T-helper 9 cell (primary cell): ENCODE measurements at regions not wholly inside any gene's neighbourhood (a gene's known extent, or its start where the extent isn't known, plus 50 kb on each side); places are given as distances from the start of the nearest gene placed in this dataset.
"Not testable (repeated sequence)": the region's sequence is repeated elsewhere in the genome, so short reads cannot be mapped to it uniquely, and the experiment has no call there.

Experiments
- DNase-seq: peaks from one replicate; pipeline ENCODE4 v3.0.0-alpha.2; 2020

DNA sequence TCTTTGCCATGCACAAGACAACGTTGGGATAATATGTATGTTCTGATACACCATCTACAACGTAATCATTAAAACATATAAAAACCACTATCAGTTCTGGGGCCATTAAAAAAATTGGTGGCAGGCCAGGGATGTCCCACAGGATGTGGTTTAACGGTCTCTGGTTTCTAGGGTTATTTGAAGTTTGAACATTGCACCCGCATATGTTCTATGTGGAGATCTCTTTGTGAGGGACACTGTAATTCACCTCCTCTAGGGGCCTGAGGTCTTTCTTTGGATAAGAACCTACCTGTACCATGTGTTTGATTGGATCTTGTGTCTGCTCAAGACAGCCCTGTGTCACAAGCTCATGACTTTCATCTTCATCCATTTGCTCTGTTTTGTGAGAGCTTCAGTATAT, 73.2 kb downstream of the GGTLC2 start:
- no peak for DNase-seq

GRCh38 chr22:22720201-22720723, 75.8 kb downstream of the GGTLC2 start:
- no peak for DNase-seq

DNA sequence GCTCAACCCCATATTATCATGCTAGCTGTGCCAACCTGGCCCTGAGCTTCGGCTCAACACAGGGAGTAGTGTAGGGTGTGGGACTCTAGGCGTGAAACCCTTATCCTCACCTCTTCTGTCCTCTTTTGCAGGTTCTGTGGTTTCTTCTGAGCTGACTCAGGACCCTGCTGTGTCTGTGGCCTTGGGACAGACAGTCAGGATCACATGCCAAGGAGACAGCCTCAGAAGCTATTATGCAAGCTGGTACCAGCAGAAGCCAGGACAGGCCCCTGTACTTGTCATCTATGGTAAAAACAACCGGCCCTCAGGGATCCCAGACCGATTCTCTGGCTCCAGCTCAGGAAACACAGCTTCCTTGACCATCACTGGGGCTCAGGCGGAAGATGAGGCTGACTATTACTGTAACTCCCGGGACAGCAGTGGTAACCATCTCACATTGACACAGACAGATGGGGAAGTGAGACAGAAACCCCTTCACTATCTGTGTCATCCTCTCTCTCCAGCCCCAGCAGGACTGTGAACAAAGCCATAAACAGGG, 76.4 kb downstream of the GGTLC2 start:
- no peak for DNase-seq

- DNase-seq = no peak
Observed at GRCh38 chr22:22721681-22722354, 77.4 kb downstream of the GGTLC2 start.

DNA sequence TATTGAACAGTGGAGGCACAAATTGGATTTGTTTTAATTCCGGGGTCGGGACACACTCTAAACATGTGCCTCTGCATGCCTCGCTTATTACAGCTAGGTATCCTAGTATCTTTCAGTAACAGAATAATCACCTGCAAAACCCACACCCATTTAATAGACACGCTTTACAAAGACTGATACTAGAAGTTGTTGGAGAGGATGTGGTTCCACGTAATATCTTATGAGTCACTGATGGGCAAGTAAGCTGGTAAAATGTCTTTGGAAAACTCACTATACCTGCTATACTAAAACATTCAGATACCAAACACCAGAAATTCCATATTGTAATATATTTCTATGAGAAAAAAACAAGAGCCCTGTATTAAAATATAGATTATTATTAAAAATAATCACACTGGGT, 84.0 kb downstream of the GGTLC2 start:
- DNase-seq = no peak

DNA sequence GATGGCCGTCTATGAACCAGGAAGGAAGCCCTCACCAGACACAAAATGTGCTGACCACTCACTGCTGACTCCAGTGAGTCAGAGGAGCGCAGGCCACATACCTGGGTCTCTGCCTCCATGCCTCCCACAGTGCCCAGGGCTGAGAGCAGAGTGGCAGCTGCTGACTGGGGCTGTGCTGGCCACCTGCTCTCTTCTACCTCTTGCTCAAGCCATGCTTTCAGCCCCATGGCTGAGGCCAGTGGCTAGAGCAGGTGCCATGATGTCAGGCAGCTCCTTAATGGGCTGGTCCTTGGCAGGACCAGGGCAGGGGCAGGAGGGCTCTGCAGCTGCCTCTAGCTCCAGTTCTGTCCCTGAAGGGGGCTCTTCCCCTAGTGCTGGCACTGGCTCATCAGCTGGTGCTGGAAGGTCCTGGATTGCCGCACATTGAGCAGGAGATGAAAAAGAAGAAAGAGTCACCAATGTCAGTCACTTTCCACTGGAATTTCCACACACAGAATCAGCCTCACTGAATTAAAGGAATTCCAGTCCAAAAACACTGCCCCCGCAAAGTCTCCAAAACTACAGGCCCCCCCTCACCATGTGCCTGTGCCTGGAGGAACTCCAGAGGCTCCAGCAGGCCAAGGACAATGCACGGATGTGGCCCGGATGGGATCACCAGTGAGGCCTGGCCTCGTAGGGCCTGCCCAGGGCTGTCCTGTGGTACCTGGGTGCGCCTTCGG, 86.4 kb downstream of the GGTLC2 start:
- no peak for DNase-seq

DNA sequence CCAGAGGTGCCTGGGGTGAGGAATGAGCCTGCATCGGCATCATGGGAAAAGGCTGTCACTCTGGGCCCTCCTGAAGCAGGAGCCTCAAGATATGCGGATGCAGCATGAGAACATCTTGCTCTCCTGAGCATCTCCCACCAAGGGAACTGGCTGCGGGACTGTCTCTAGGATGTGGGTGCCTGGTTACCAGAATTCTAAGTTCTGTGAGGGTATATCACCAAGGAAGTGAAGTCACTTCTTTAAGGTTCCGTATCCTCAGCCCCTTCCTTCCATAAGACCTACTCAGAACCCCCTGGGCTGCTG, 86.9 kb downstream of the GGTLC2 start:
- DNase-seq = no peak

DNA sequence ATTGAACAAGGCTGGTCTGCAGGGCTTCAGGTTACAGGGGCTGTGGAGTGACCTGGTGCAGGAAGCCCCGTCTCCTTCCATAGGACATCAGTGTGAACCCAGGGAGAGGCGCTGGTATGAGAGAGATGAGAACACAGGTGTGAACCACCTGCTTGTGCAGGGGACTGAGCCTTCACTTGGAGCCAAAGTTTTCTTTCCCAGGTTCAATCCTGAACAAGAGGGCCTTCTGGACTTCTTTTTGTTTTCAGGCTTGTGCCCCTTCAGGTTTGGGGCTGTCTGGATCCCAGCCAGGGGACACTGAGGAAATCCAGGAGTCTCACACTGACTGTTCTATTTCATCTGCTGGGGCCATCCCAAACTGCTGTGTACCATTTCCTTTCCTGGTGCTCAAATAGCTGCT, 88.6 kb downstream of the GGTLC2 start:
- DNase-seq = not testable (repeated sequence)

DNA sequence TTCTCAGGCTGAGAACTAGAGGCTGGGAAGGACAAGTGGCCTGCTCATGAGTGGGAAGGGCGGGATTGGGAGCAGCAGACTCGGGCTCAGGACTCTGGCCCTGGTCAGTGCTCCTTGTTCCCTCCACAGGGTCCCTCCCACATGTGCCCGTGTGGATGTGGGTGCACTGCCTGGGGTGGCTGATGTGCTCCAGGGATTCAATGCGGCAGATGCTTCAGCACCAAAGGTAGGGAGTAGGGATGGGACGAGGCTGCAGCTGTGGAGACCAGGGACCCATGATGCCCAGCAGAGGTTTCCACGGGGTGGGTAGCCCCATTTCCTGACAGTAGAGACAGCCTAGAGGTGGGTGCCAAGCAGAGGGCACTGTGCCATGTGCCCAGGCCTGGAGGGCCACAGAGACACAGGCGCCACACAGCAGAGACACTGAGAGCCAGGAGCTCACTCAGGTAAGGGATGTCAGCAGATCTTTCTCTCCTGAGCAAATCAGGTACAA, 89.5 kb downstream of the GGTLC2 start:
- DNase-seq = no peak

DNA sequence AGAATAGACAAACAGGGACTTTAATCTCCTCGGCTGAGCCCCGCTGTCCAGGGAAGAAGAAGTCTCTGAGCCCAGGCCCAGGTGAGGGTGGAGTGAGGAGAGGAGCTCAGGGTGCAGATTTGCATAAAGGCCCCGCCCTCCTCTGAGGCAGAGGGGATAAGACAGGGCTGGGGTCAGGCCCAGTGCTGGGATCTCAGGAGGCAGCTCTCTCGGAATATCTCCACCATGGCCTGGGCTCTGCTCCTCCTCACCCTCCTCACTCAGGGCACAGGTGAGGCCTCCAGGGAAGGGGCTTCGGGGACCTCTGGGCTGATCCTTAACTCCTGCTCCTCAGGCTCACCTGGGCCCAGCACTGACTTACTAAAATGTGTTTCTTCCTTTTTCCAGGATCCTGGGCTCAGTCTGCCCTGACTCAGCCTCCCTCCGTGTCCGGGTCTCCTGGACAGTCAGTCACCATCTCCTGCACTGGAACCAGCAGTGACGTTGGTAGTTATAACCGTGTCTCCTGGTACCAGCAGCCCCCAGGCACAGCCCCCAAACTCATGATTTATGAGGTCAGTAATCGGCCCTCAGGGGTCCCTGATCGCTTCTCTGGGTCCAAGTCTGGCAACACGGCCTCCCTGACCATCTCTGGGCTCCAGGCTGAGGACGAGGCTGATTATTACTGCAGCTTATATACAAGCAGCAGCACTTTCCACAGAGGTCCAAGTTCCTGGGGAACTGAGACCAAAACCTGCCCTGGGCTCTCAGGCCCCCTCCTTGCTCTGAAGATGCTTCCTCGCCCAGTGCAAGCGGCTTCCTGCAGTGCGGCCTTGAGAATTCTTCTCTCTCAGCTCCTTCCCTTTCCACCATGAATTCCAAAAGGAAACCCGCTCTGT, 90.2 kb downstream of the GGTLC2 start:
- not testable (repeated sequence) for DNase-seq

DNA sequence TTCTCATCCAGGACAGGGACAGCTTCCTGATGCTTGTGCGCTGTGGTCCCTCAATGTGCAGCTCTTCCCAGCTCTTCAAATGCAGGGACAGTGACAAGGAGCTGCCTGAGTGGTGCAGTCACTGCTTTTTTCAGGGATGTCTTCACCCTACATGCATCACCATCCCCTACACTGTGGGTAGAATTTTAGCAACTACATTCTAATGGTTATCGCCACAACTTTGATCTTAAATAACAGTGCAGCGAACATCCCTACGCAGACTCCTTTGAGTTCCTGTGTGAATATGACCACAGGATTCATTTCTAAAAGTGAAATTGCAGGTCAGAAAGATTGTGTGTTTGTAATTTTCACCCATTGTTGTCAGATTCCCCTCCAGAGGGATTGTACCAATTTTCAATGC, 90.9 kb downstream of the GGTLC2 start:
- DNase-seq = not testable (repeated sequence)

DNA sequence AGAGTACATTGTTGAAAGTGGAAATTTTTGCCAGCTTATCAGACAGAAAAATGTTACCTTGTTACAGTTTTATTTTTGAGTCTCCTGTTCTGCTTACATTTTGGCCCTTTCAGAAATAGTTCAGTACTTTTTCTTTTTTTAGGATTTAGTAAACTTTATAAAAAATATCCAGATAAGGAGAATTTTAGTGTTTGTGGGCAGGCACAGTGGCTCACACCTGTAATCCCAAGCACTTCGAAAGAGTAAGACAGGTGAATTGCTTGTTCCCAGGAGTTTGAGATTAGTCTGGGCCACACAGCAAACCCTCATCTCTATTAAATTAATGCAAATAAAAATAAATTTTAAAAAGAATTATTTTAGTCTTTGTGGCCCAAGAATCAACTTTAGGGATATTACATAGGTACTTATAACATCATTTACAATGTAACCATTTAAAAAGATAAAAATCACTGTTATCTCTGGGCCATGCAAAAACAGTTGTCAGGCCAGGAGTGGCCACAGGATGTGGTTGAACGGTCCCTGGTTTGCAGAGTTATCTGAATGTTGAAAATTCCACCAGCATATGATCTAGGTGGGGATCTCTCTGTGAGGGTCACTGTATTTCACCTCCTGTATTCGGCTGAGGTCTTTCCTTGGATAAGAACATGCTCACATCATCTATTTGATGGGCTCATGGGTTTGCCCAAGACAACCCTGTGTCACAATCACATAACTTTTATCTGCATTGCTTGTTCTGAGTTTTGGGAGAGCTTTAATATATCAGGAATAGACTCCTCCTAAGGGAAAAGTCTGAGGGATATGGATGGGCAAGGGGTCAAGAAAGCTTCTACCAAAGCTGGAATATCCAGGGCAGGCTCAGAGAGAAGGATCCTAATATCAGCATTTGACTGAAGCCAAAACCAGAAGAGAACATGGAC, 91.5 kb downstream of the GGTLC2 start:
- no peak for DNase-seq

DNA sequence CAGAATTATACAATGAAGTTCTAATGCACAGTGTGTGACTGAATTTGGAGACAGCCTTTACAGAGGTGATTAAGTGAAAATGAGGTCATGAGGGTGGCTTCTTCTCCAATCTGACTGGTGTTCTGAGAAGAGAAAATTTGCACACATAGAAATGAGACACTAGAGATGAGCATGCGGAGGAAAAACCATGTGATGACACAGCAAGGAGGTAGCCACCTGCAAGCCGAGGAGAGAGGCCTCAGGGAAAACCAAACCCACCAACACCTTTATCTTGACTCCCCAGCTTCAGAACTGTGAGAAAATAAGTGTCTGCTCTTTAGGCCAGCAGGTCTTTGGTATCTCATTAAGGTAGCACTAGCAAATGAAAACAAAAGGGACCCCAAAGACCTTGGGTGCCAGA, 93.2 kb downstream of the GGTLC2 start:
- DNase-seq = no peak

- no peak for DNase-seq
Observed at GRCh38 chr22:22738959-22739585, 94.7 kb downstream of the GGTLC2 start.

DNA sequence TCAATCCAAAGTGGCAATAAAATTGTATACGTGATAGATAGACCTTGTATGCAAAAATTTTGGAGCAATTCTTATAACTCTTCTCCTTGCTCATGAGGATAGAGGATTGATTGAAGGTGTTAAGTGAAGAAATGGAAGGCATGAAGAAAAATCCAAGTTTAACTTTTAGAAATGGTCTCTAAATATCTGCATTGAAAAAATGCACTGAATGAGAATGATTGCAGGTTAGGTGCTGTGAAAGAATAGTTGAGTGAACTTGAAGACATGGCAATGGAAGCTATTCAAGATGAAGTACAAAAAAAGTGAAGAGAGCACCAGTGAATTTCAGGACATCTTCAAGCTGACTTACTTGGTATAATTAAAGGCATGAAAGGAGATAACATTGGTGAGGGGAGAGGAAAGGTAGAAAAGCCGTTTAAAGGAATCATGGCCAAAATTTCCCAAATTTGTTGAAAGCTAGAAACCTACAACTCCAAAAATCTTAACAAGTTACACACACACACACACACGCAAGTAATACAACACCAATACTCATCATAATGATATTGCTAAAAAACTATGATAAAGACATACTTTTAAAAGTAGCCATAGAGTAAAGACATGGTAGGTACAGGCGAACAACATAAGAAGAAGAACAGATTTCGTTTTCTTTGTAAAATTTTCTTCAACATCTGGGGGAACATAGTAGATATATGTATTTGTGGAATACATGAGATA, 96.3 kb downstream of the GGTLC2 start:
- DNase-seq = no peak

DNA sequence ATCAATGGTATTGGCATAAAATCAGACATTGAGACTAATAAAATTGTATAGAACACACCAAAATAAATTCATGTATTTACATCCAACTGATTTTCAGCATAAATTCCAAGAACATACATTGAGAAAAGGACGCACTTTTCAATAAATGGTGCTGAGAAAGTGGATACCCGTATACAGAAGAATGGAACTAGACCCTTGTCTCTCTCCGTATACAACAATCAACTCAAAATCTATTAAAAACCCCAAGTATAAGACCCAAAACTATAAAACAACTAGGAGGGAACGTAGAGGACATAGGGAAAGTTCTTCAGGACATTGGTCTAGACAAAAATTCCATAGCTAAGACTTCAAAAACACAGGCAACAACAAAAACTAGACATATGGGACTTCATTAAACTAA, 97.4 kb downstream of the GGTLC2 start:
- DNase-seq = no peak

DNA sequence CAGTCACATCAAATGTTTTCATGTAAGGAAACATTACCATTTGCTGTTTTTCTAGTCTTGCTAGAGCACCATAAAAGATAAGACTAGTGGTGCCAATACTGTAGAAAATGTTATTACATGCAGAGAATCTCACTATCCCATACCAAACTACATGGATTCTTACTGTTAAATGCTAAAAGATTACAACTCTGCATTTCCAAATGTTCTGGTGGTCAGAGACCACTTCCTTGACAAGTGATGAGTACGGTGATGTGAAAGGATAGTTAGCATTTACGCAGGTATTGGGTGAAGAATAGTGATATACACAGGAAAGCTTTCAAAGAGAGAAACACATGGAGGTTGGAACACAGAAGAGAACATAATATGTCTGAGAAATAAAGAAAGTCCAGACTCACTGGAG, 98.2 kb downstream of the GGTLC2 start:
- no peak for DNase-seq

DNA sequence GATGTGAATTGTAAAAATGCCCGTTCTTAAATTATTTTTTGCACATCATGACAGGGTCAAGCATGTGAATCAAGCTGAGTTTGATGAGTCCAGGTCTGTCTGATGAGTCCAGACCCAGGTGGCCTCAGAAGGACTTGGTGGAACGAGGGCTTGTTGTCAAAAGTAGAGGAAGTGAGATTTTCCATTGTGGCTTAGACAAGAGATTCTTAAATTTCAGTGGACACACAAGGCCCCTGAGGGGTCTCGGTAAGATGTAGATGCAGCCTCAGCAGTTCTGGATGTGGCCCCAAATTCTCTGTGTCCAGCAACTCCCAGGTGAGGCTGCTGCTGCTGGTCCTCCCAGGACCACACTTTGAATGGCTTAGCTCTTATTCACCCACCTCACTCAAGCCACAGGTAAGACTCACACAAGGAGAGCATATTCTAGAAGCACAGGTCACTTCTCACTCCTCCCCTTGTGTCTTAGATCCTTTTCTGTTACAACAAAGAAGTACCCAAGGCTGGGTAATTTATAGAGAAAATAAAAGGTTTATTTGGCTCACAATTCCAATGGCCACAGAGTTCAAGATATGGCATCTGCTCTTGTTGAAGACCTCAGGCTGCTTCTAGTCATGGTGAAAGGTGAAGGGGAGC, 98.8 kb downstream of the GGTLC2 start:
- DNase-seq = no peak

DNA sequence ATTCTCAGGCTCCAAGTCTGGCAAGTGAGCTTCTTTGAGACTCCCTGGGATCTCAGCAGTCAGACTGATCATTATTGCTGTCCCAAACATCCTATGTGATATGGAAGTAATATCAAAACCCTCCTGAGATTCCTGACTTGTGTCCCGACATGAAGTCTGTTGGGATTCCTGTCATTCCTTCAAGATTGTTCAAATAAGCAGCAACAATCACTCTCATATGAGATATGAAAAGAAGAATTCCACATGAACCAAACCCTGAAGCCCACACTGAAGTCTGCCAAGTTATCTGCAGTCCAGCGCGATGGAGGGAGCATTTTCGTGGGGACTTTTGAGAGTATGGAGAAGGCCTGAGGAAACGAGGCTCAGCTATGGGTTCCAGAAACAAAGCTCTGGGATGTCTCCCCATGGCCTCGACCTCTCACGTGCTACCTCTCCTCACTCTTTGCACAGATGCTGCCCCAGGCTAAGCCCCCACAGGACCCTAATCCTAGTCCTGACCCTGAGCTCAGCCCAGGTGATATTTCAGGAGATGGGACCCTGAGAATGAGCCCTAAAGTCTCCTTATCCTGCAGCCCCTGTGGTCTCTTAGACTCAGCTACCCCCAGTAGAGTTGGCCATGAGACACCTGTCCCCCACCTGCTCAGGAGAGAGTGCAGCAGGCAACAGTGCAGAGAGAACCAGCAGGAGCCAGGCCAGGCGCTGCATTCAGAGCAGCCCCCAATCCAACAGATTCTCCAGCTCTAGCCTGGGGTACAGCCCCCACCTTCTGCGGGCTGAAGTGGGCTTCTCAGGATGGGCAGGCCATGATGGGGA, 100.2 kb downstream of the GGTLC2 start:
- no peak for DNase-seq
